ENCODE measurements at regions not wholly inside any gene's neighbourhood (a gene's known extent, or its start where the extent isn't known, plus 50 kb on each side); places are given as distances from the start of the nearest gene placed in this dataset.

GRCh38 chr4:37014584-37014983 lies 230.0 kb upstream of the NWD2 start:
- Histone ChIP-seq H3K9me3 (ENCODE audit: control insufficient read depth, insufficient read depth, low read length) (no peaks in the 10 kb centered on the region), H4K20me1 (ENCODE audit: control insufficient read depth, insufficient read depth, low read depth, low read length) (no peaks in the 10 kb centered on the region), H3K4me1 (ENCODE audit: control insufficient read depth, low read length) (no peaks in the 10 kb centered on the region), H3K4me3 (ENCODE audit: low read length) (no peak overlapping the region), H3K79me2 (ENCODE audit: control insufficient read depth, low read length) (no peaks in the 10 kb centered on the region), H3K9me2 (replicated peaks; ENCODE audit: control insufficient read depth, low read length) (no peaks in the 10 kb centered on the region), H3K27me3 (ENCODE audit: control insufficient read depth, low read length) (no peaks in the 10 kb centered on the region), H3K27ac (ENCODE audit: low read depth, low read length) (no peak overlapping the region), H3K36me3 (ENCODE audit: control insufficient read depth, low read length) (no peaks in the 10 kb centered on the region), H3K4me2 (ENCODE audit: low read length) (no peak overlapping the region), H3F3A (ENCODE audit: control insufficient read depth, insufficient read depth) (no peaks in the 10 kb centered on the region)
- TF ChIP-seq EZH2phosphoT487 (IDR thresholded peaks at IDR 0.05; ENCODE audit: borderline replicate concordance, low read length): no peak
- TF ChIP-seq, protein P1, sequence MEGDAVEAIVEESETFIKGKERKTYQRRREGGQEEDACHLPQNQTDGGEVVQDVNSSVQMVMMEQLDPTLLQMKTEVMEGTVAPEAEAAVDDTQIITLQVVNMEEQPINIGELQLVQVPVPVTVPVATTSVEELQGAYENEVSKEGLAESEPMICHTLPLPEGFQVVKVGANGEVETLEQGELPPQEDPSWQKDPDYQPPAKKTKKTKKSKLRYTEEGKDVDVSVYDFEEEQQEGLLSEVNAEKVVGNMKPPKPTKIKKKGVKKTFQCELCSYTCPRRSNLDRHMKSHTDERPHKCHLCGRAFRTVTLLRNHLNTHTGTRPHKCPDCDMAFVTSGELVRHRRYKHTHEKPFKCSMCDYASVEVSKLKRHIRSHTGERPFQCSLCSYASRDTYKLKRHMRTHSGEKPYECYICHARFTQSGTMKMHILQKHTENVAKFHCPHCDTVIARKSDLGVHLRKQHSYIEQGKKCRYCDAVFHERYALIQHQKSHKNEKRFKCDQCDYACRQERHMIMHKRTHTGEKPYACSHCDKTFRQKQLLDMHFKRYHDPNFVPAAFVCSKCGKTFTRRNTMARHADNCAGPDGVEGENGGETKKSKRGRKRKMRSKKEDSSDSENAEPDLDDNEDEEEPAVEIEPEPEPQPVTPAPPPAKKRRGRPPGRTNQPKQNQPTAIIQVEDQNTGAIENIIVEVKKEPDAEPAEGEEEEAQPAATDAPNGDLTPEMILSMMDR (IDR thresholded peaks at IDR 0.05; ENCODE audit: low read depth, low read length, poor library complexity, severe bottlenecking): no peak

GRCh38 chr4:37015391-37015790 lies 229.2 kb upstream of the NWD2 start:
- H3K4me1 ChIP-seq (ENCODE audit: control insufficient read depth, low read length): no peaks in the 10 kb centered on the region
- H3K79me2 ChIP-seq (ENCODE audit: control insufficient read depth, low read length): no peaks in the 10 kb centered on the region
- TF ChIP-seq, protein P1 (IDR thresholded peaks at IDR 0.05; ENCODE audit: low read depth, low read length, poor library complexity, severe bottlenecking): no peak
- no peak for TF ChIP-seq EZH2phosphoT487 (IDR thresholded peaks at IDR 0.05; ENCODE audit: borderline replicate concordance, low read length)
- H4K20me1 ChIP-seq (ENCODE audit: control insufficient read depth, insufficient read depth, low read depth, low read length): no peaks in the 10 kb centered on the region
- no peaks in the 10 kb centered on the region for H3F3A ChIP-seq (ENCODE audit: control insufficient read depth, insufficient read depth)
- H3K36me3 ChIP-seq (ENCODE audit: control insufficient read depth, low read length): no peaks in the 10 kb centered on the region
- H3K4me3 ChIP-seq (ENCODE audit: low read length): no peak overlapping the region
- no peaks in the 10 kb centered on the region for H3K9me3 ChIP-seq (ENCODE audit: control insufficient read depth, insufficient read depth, low read length)
- no peaks in the 10 kb centered on the region for H3K27me3 ChIP-seq (ENCODE audit: control insufficient read depth, low read length)
- no peaks in the 10 kb centered on the region for H3K9me2 ChIP-seq (replicated peaks; ENCODE audit: control insufficient read depth, low read length)
- no peak overlapping the region for H3K4me2 ChIP-seq (ENCODE audit: low read length)
- H3K27ac ChIP-seq (ENCODE audit: low read depth, low read length): no peak overlapping the region

DNA sequence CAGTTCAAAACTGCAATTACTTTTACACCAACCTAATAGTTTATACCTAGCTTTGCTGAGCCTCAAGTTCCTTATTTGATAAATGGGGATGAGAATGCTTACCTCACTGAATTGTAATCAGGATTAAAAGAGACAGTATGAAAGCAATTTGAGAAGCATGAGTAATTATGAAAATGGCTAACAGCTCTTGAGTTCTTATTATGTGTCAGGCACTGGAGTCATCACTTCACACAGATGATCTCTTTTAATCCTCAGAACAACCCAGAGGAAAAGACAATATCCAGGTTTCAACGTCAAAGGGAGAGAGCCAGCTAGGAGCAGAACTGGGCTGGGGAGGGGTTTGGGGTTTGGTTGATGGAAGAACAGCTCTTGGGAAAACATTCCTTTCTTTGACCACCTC lies 221.0 kb upstream of the NWD2 start:
- H4K20me1 ChIP-seq (ENCODE audit: control insufficient read depth, insufficient read depth, low read depth, low read length): no peaks in the 10 kb centered on the region
- H3K36me3 ChIP-seq (ENCODE audit: control insufficient read depth, low read length): no peaks in the 10 kb centered on the region
- no peaks in the 10 kb centered on the region for H3K9me3 ChIP-seq (ENCODE audit: control insufficient read depth, insufficient read depth, low read length)
- no peaks in the 10 kb centered on the region for H3F3A ChIP-seq (ENCODE audit: control insufficient read depth, insufficient read depth)
- TF ChIP-seq EZH2phosphoT487 (IDR thresholded peaks at IDR 0.05; ENCODE audit: borderline replicate concordance, low read length): no peak
- TF ChIP-seq, protein P1 (IDR thresholded peaks at IDR 0.05; ENCODE audit: low read depth, low read length, poor library complexity, severe bottlenecking): no peak
- H3K27ac ChIP-seq (ENCODE audit: low read depth, low read length): no peak overlapping the region
- no peak overlapping the region for H3K4me3 ChIP-seq (ENCODE audit: low read length)
- H3K27me3 ChIP-seq (ENCODE audit: control insufficient read depth, low read length): no peaks in the 10 kb centered on the region
- no peaks in the 10 kb centered on the region for H3K79me2 ChIP-seq (ENCODE audit: control insufficient read depth, low read length)
- H3K4me1 ChIP-seq (ENCODE audit: control insufficient read depth, low read length): no peaks in the 10 kb centered on the region
- no peaks in the 10 kb centered on the region; the same call in 1 of the 2 replicates for H3K9me2 ChIP-seq (replicated peaks; ENCODE audit: control insufficient read depth, low read length)
- H3K4me2 ChIP-seq (ENCODE audit: low read length): no peak overlapping the region

- no peak overlapping the region for H3K4me2 ChIP-seq (ENCODE audit: low read length)
- no peaks in the 10 kb centered on the region for H3K27me3 ChIP-seq (ENCODE audit: control insufficient read depth, low read length)
- H3K79me2 ChIP-seq (ENCODE audit: control insufficient read depth, low read length): no peaks in the 10 kb centered on the region
- H3K9me2 ChIP-seq (replicated peaks; ENCODE audit: control insufficient read depth, low read length): no peaks in the 10 kb centered on the region; the same call in 1 of the 2 replicates
- TF ChIP-seq, protein P1 (IDR thresholded peaks at IDR 0.05; ENCODE audit: low read depth, low read length, poor library complexity, severe bottlenecking): no peak
- TF ChIP-seq EZH2phosphoT487 (IDR thresholded peaks at IDR 0.05; ENCODE audit: borderline replicate concordance, low read length): no peak
- H3K4me1 ChIP-seq (ENCODE audit: control insufficient read depth, low read length): no peaks in the 10 kb centered on the region
- H3K27ac ChIP-seq (ENCODE audit: low read depth, low read length): no peak overlapping the region
- H3K9me3 ChIP-seq (ENCODE audit: control insufficient read depth, insufficient read depth, low read length): no peaks in the 10 kb centered on the region
- H3F3A ChIP-seq (ENCODE audit: control insufficient read depth, insufficient read depth): no peaks in the 10 kb centered on the region
- H3K4me3 ChIP-seq (ENCODE audit: low read length): no peak overlapping the region
- H3K36me3 ChIP-seq (ENCODE audit: control insufficient read depth, low read length): no peaks in the 10 kb centered on the region
- H4K20me1 ChIP-seq (ENCODE audit: control insufficient read depth, insufficient read depth, low read depth, low read length): no peaks in the 10 kb centered on the region
These were observed 220.5 kb upstream of the NWD2 start for GRCh38 chr4:37023996-37024395.
